ENCODE measurements at regions not wholly inside any gene's neighbourhood (a gene's known extent, or its start where the extent isn't known, plus 50 kb on each side); places are given as distances from the start of the nearest gene placed in this dataset.
"Not testable (repeated sequence)": the region's sequence is repeated elsewhere in the genome, so short reads cannot be mapped to it uniquely, and the experiment has no call there.

DNA sequence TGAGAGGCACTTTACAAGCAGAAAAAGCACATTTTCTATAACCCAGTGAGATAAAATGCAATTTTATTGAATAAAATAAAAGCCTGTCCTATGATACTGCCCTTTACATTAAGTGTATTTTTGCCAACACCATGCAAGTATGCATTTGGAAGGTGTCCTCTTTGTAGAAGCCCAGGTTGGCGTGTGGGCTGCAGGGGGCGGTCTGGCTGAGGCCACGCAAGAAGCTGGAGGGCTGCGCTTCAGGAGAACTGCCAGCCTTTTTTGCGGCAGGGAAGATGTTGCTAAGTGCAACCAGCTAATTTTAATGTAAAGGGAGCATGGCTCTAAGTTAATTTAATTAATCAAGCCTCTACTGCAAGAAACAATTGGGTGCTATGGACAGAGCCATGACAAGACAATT is 562.8 kb upstream of the SALL3 start:
- no peak for DNase-seq (ENCODE audit: low spot score)

DNA sequence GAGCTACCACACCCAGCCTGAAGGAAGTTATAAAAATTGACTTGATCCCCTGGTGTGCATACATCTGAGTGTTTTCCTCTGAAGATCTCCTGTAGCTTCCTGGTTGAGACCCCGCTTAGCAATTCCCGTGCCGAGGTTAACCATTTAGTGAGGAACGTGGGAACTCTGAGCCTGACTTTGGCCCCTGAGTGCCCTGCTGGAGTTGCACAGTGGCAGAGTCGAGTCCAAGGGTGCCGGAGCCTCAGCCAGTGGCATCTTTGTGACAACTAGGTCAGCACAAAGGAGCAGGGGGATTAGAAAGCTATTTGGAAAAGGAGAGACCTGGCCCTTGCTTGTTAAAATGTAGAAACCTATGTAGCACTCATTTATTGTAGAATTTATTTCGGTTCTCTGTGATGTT is 561.2 kb upstream of the SALL3 start:
- DNase-seq (ENCODE audit: low spot score): no peak

DNA sequence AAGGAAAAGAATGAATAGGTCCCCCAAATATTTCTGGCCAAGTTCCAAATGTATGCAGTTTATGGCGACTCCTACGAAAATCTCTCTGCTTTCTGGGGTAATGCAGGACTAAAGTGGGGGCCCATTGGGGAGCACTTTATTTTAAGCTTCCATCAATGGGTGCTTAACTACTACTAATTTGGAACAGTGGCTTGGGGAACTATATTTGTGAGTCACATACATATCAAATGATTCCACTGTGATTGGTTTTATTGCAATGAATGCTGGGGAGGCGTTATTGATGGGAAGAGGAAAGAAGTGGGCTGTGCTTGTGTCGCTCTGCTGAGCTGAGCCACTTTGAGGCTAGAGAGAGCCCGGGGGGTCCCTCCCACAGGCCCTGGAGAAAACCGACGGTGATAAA is 560.4 kb upstream of the SALL3 start:
- no peak for DNase-seq (ENCODE audit: low spot score)

- DNase-seq (ENCODE audit: low spot score): no peak
Observed at GRCh38 chr18:78420116-78420515, 559.5 kb upstream of the SALL3 start.

- no peak for DNase-seq (ENCODE audit: low spot score)
Observed at GRCh38 chr18:78421392-78421791, 558.2 kb upstream of the SALL3 start.

- DNase-seq (ENCODE audit: low spot score): no peak
Observed at GRCh38 chr18:78422336-78422735, 557.3 kb upstream of the SALL3 start.

- DNase-seq (ENCODE audit: low spot score): no peak
Observed at GRCh38 chr18:78423811-78424210, 555.8 kb upstream of the SALL3 start.

DNA sequence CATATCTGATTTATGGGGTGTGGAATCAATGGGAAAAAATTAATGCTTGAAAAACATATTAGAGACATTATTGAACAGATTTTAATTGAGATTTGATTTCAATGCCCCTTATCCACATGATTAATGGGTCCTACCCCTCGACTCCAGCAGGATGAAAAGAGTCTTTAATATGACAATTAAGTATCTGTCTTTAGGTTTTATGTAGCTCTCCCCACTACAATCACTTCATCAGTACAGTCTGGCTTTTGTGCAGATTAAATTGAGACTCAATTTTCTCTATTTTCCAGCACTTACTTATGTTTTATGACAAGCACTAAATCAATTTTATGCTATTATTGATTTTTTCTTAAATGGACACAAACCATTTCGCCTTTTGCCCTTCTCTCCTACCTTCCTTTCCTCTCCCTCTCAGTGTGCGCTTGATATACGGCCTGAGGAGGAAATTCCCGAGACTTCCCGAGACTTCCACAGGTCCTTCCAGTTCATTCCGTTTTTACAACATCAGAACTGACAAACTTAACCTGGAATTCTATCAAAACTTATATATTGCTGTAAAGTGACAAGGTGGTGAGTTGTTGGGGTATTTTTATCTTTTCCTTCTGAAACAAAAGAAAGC is 555.1 kb upstream of the SALL3 start:
- no peak for DNase-seq (ENCODE audit: low spot score)

- no peak for DNase-seq (ENCODE audit: low spot score)
Observed at GRCh38 chr18:78425019-78425412, 554.6 kb upstream of the SALL3 start.

DNA sequence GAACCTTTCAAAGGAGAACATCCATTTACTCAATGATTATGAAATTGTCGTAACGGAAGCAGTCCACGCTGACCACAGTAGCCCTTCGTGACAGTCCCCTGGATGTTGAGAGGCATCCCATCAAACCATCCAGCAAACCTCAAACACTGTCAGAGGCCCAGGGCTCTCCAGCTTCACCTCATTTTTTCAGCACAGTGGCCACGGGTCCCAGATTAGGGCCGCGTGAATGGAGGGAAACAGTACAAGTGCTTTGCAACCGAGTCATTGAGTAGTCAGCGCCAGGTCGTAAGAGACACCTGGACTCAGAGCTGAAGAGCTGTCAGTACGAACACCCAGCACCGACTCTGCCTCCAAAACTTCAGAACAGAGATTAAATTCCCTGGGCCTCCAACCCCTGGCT is 552.5 kb upstream of the SALL3 start:
- no peak for DNase-seq (ENCODE audit: low spot score)

DNA sequence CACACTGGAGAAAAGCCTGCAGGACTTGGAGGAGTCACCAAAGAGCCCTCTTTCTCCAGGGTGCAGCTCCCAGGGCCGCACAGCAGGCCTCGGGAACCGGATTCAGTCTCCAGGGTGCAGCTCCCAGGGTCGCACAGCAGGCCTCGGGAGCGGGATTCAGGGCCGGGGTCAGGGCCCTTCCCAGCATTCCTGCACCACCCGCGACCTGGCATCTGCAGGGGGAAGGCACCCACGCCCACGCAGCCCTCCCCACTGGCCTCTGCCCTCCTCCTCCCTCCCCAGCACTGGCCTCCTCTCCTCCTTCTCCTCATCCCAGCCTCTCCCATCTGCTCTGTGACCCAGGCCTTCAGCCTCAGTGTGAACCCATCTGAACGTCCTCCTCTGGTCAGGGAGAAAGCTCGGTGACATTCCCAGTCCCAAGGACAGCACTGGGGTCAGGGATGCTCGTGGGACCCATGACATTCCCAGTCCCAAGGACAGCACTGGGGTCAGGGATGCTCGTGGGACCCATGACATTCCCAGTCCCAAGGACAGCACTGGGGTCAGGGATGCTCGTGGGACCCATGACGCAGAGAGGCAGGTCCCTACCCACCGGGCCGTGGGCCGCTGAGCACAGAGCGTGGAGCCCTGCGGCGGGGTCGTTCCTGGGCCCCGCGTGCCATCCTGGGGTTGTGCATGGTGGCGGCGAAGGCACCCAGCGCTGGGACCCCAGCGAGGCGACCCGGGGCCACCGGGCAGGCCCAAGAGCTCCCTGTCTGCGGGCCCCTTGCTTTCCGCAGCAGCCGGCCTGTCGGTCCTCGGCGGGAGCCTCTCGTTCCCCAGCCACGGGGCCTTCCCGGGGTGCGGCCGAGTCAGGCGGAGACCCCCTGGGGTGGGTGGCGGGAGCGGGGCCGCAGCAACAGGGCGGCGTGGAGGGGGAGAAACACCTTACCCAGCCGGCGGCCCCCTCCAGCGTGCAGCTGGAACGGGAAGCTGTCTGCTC is 550.2 kb upstream of the SALL3 start:
- DNase-seq (ENCODE audit: low spot score): no peak

DNA sequence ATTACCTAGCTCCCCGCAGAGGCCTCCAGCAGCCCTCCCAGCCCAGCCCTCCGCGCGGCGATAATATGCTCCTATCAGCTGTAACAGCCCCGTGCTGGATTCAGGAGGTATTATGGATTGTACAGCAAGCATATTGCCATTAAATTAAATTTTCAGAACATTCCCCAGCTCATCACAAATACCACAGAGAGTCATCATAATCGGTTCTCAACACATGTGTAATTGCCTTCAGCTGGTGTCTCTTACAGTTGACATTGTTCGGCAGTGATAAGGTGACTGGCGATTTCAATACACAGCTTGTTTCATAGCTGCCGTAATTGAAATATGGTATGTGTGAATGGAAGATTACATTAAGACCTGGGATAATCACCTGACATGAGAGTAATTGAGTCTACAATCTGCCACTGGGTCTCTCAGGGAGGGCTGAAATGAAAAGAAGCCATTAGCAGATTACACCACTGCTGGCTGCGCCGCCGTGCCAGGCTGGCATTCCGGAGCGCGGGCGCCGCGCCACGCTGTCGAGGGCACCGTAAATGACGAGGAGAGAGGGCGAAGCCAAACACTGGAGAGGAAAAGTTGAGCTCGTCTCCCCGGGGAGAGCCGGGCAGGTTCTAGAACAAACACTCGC is 549.4 kb upstream of the SALL3 start:
- DNase-seq (ENCODE audit: low spot score): no peak

- DNase-seq (ENCODE audit: low spot score): no peak
Observed at GRCh38 chr18:78431606-78432005, 548.0 kb upstream of the SALL3 start.

DNA sequence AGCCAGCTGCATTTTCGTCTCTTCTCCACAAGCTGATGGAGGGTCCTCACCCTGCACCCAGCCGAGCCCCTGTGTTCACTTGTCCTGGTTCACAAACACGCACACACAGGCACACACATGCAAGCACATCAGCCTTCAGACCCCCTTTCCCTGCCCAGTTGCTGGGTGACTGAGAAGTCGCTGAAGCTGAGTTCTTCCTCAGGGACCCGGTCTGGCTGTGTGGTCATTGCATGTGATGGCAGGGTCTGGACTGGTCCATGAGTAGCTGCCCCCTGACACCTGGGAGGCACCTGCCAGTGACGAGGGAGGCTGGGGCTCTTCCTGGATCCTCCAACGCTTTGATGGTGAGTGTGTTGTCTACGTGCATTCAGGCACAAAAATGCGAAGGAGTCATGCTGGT is 546.1 kb upstream of the SALL3 start:
- DNase-seq (ENCODE audit: low spot score): no peak

GRCh38 chr18:78436110-78436509 is 543.5 kb upstream of the SALL3 start:
- no peak for DNase-seq (ENCODE audit: low spot score)

- DNase-seq (ENCODE audit: low spot score): not testable (repeated sequence)
Observed at GRCh38 chr18:78438235-78438634, 541.4 kb upstream of the SALL3 start.

- DNase-seq (ENCODE audit: low spot score): no peak
Observed at GRCh38 chr18:78445880-78446279, 533.7 kb upstream of the SALL3 start.

- no peak for DNase-seq (ENCODE audit: low spot score)
Observed at GRCh38 chr18:78447211-78447610, 532.4 kb upstream of the SALL3 start.

DNA sequence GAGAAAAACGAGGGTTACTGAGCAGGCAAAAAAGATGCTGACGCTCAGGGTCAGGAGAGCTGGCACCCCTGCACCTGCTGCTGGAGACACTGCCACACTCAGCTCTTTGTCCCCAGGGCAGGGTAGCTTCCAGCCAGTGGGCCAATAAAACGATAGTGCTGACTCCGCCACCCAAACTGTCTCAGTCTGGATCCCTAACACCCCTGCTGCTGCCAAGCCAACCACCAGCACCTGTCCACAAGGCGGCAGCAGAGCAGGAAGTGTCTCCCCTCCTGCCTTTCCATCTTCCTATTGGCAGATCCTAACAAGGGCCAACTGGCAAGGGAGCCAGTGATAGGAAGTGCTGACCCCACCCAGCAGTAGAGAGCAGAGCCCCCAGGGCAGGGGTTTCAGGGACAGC is 531.5 kb upstream of the SALL3 start:
- DNase-seq (ENCODE audit: low spot score): no peak

DNA sequence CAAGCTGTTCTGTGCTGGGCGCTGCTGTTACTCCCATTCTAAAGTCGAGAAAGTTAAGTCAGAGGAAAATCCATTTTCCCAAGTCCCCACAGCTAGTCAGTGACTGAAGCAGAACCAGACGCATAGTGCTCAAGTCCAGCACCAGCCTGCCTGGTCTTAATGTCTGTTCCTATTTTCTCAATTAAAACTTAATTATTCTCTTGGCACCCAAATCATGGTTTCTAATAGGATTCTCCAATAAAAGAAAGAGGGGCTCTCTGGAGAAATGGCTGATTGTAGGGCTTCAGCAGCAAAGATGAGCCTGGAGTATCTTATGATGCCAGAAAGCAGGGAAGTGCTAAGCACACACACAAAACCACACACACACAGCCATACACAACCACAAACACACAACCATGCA is 531.0 kb upstream of the SALL3 start:
- DNase-seq (ENCODE audit: low spot score): no peak

DNA sequence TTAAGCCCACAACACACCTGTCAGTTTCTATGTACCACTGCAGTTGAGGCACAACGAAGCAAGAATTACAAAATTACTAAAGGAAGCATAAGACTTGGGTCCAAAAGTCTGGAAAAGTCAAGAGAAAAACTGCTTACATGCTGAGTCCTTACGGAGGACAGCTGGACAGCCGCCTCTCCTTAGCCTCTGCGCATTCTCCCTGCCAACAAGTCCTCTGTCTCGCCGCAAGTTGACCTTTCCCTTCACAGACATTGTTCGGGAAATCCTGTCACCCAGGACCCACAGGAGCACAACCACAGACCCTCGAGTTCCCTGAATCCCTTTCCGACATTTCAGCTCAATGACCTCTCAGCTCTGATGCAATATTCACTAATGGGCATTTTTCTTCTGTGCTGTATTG is 525.4 kb upstream of the SALL3 start:
- no peak for DNase-seq (ENCODE audit: low spot score)

- DNase-seq (ENCODE audit: low spot score): no peak
Observed at GRCh38 chr18:78455386-78455785, 524.2 kb upstream of the SALL3 start.

- DNase-seq (ENCODE audit: low spot score): no peak
Observed at GRCh38 chr18:78457011-78457410, 522.6 kb upstream of the SALL3 start.
